HEK293 (cell line): ENCODE measurements at regions not wholly inside any gene's neighbourhood (a gene's known extent, or its start where the extent isn't known, plus 50 kb on each side); places are given as distances from the start of the nearest gene placed in this dataset.

Experiments used
- CTCF ChIA-PET: fragments of 350-600 bp; formaldehyde crosslinking; extraction: SDS; loops from one replicate; lab custom pipeline; 2021; ENCODE audit warnings: antibody characterized with exemption; lab: Yijun Ruan, JAX
- POLR2A ChIA-PET: fragments of 300-600 bp; formaldehyde crosslinking; extraction: SDS; loops from one replicate; lab custom pipeline; 2020; ENCODE audit warnings: antibody characterized with exemption, inconsistent platforms; lab: Yijun Ruan, JAX
- H3K27ac ChIP-seq: fragments of 200-500 bp; sonication (Bioruptor generic); 2 replicates; pipeline ENCODE4 v1.5.1; 2014; ENCODE audit warnings: low read depth, low read length, control low read depth, inconsistent platforms; ENCODE audit errors: extremely low read depth
- H3K36me3 ChIP-seq, 2 experiments: fragments of 200-500 bp in 1 of 2; sonication (Bioruptor generic) in 1 of 2; 1 replicate in 1 of 2; 2 replicates in 1 of 2; pipeline ENCODE4 v1.5.1; 2014 to 2017; ENCODE audit warnings: inconsistent platforms in 2 of 2, low read length in 2 of 2; ENCODE audit not compliant: control insufficient read depth in 2 of 2, insufficient read depth in 1 of 2
- H3K4me1 ChIP-seq: fragments of 200-500 bp; sonication (Bioruptor generic); 2 replicates; pipeline ENCODE4 v1.5.1; 2014; ENCODE audit warnings: mild to moderate bottlenecking, low read length, inconsistent platforms; ENCODE audit not compliant: control insufficient read depth, insufficient read depth
- H3K4me3 ChIP-seq: 2 replicates; pipeline ENCODE4 v1.5.1; 2011; ENCODE audit warnings: low read depth, mild to moderate bottlenecking, control low read depth, low read length, moderate library complexity
- H3K9me3 ChIP-seq: fragments of 200-500 bp; sonication (Bioruptor generic); 2 replicates; pipeline ENCODE4 v1.5.1; 2014; ENCODE audit warnings: low read depth, low read length, inconsistent platforms; ENCODE audit not compliant: control insufficient read depth, insufficient read depth
- BCL11B ChIP-seq: fragments of 450-650 bp; formaldehyde crosslinking; IDR thresholded peaks from 2 replicates; pipeline ENCODE4 v1.5.1; 2016; ENCODE audit warnings: low read depth, missing biosample characterization, missing genetic modification characterization
- KLF9 ChIP-seq: fragments of 450-650 bp; formaldehyde crosslinking; IDR thresholded peaks from 2 replicates; pipeline ENCODE4 v1.5.1; 2016; ENCODE audit warnings: missing biosample characterization, missing genetic modification characterization, low read depth
- SETDB1 ChIP-seq: IDR thresholded peaks from one replicate; pipeline ENCODE4 v1.6.1; 2017; ENCODE audit warnings: mild to moderate bottlenecking, low read length, moderate library complexity, mixed read lengths; ENCODE audit not compliant: insufficient read length
- YY2 ChIP-seq: fragments of 450-650 bp; formaldehyde crosslinking; IDR thresholded peaks from 2 replicates; pipeline ENCODE4 v1.5.1; 2016; ENCODE audit warnings: missing biosample characterization, missing genetic modification characterization
- ZBTB8A ChIP-seq: fragments of 450-650 bp; formaldehyde crosslinking; IDR thresholded peaks from 2 replicates; pipeline ENCODE4 v1.5.1; 2016; ENCODE audit warnings: missing biosample characterization, missing genetic modification characterization
- ZNF292 ChIP-seq: fragments of 450-650 bp; formaldehyde crosslinking; IDR thresholded peaks from 2 replicates; pipeline ENCODE4 v1.5.1; 2016; ENCODE audit warnings: low read depth, missing biosample characterization, missing genetic modification characterization, borderline replicate concordance
- ZNF324 ChIP-seq: fragments of 450-650 bp; formaldehyde crosslinking; IDR thresholded peaks from 2 replicates; pipeline ENCODE4 v1.5.1; 2016; ENCODE audit warnings: missing biosample characterization, missing genetic modification characterization
- ZNF354C ChIP-seq: fragments of 450-650 bp; formaldehyde crosslinking; IDR thresholded peaks from 2 replicates; pipeline ENCODE4 v1.5.1; 2016; ENCODE audit warnings: missing biosample characterization, missing genetic modification characterization, low read depth, borderline replicate concordance
- ZNF366 ChIP-seq: fragments of 450-650 bp; formaldehyde crosslinking; conservative IDR thresholded peaks from 2 replicates; pipeline ENCODE4 v1.5.1; 2016; ENCODE audit warnings: missing biosample characterization, missing genetic modification characterization
- ZNF530 ChIP-seq: fragments of 450-650 bp; formaldehyde crosslinking; IDR thresholded peaks from 2 replicates; pipeline ENCODE4 v1.5.1; 2016; ENCODE audit warnings: low read depth, missing biosample characterization, missing genetic modification characterization
- ZNF621 ChIP-seq: fragments of 450-650 bp; formaldehyde crosslinking; IDR thresholded peaks from 2 replicates; pipeline ENCODE4 v1.5.1; 2017; ENCODE audit warnings: missing biosample characterization, missing genetic modification characterization
- ZNF777 ChIP-seq: fragments of 450-650 bp; formaldehyde crosslinking; IDR thresholded peaks from 2 replicates; pipeline ENCODE4 v1.5.1; 2017; ENCODE audit warnings: missing biosample characterization, missing genetic modification characterization, borderline replicate concordance
- ZXDB ChIP-seq: fragments of 450-650 bp; formaldehyde crosslinking; IDR thresholded peaks from 2 replicates; pipeline ENCODE4 v1.5.1; 2016; ENCODE audit warnings: missing biosample characterization, missing genetic modification characterization
- TF ChIP-seq, protein P1 (sequence below): fragments of 450-650 bp; formaldehyde crosslinking; IDR thresholded peaks from 2 replicates; pipeline ENCODE4; 2016; ENCODE audit warnings: missing biosample characterization, missing genetic modification characterization
- TF ChIP-seq, protein P2 (sequence below): fragments of 450-650 bp; formaldehyde crosslinking; IDR thresholded peaks from 2 replicates; pipeline ENCODE4 v1.5.1; 2016; ENCODE audit warnings: missing biosample characterization, missing genetic modification characterization
- TF ChIP-seq, protein P3 (sequence below): fragments of 450-650 bp; formaldehyde crosslinking; IDR thresholded peaks from 2 replicates; pipeline ENCODE4 v1.5.1; 2016; ENCODE audit warnings: missing biosample characterization, missing genetic modification characterization, low read depth
- TF ChIP-seq, protein P4 (sequence below): fragments of 450-650 bp; formaldehyde crosslinking; IDR thresholded peaks from 2 replicates; pipeline ENCODE4 v1.5.1; 2016; ENCODE audit warnings: missing biosample characterization, missing genetic modification characterization
- TF ChIP-seq, protein P5 (sequence below): fragments of 450-650 bp; formaldehyde crosslinking; IDR thresholded peaks from 2 replicates; pipeline ENCODE4 v1.5.1; 2016; ENCODE audit warnings: missing biosample characterization, missing genetic modification characterization

DNA sequence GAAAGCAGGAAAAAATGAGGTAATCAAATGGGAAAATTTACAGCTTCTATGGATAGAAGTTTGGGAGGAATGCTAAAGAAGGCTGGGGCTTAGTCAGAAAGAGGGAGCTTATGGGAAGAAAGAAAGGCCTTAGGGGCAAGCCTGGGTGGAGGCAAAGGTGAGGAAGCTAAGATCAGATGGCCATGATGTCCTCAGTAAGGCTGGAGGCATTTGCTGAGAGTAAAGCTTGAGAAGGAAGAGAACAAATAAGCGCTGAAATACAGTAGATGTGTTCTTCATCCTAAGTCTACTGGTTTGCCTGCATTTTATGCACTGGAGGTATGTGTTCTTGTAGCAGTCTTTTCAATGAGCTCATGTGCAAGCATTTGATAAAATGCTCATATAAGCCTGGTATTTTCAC is 355.4 kb downstream of the BRINP2 start:
- H3K4me3 ChIP-seq, result no peak overlapping the region
- no peaks in the 10 kb centered on the region for H3K9me3 ChIP-seq
- TF ChIP-seq, protein P1, sequence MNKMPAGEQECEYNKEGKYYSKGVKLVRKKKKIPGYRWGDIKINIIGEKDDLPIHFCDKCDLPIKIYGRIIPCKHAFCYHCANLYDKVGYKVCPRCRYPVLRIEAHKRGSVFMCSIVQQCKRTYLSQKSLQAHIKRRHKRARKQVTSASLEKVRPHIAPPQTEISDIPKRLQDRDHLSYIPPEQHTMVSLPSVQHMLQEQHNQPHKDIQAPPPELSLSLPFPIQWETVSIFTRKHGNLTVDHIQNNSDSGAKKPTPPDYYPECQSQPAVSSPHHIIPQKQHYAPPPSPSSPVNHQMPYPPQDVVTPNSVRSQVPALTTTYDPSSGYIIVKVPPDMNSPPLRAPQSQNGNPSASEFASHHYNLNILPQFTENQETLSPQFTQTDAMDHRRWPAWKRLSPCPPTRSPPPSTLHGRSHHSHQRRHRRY, result no peak
- no peak for TF ChIP-seq ZNF777
- TF ChIP-seq ZXDB, result no peak
- TF ChIP-seq, protein P2, sequence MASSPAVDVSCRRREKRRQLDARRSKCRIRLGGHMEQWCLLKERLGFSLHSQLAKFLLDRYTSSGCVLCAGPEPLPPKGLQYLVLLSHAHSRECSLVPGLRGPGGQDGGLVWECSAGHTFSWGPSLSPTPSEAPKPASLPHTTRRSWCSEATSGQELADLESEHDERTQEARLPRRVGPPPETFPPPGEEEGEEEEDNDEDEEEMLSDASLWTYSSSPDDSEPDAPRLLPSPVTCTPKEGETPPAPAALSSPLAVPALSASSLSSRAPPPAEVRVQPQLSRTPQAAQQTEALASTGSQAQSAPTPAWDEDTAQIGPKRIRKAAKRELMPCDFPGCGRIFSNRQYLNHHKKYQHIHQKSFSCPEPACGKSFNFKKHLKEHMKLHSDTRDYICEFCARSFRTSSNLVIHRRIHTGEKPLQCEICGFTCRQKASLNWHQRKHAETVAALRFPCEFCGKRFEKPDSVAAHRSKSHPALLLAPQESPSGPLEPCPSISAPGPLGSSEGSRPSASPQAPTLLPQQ (tag by site-specific recombination), result no peak
- TF ChIP-seq ZNF366 (tag by site-specific recombination), result no peak
- no peak for TF ChIP-seq ZBTB8A
- no peak for TF ChIP-seq ZNF292
- TF ChIP-seq ZNF324 (tag by site-specific recombination), result no peak
- TF ChIP-seq, protein P3, sequence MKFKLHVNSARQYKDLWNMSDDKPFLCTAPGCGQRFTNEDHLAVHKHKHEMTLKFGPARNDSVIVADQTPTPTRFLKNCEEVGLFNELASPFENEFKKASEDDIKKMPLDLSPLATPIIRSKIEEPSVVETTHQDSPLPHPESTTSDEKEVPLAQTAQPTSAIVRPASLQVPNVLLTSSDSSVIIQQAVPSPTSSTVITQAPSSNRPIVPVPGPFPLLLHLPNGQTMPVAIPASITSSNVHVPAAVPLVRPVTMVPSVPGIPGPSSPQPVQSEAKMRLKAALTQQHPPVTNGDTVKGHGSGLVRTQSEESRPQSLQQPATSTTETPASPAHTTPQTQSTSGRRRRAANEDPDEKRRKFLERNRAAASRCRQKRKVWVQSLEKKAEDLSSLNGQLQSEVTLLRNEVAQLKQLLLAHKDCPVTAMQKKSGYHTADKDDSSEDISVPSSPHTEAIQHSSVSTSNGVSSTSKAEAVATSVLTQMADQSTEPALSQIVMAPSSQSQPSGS (tag by site-specific recombination), result no peak
- no peak for TF ChIP-seq ZNF621 (tag by site-specific recombination)
- TF ChIP-seq BCL11B (tag by site-specific recombination), result no peak
- no peak for TF ChIP-seq SETDB1
- CTCF ChIA-PET, result no interaction called here
- no peaks in the 10 kb centered on the region for H3K36me3 ChIP-seq
- POLR2A ChIA-PET, result no interaction called here
- no peaks in the 10 kb centered on the region for H3K4me1 ChIP-seq
- H3K27ac ChIP-seq, result no peak overlapping the region

DNA sequence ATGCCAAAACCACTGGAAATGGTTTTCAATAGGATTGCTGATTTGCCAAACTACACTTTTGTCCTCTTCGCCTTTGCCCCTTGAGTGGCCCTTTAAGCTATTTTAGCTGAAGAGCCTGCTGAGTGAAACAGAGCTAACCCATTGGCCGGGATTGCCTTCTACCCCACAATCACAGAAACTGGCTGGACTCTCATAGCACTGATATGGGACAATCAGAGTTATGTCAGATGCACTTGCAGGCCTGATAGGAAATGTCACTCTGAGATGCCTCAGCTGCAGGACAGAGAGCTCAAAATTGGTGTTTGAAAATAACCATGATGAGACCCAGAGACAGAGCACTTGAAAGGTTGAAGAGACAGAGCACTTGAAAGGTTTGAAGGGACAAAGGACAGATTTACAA is 354.4 kb downstream of the BRINP2 start:
- no peaks in the 10 kb centered on the region for H3K36me3 ChIP-seq
- TF ChIP-seq, protein P4, sequence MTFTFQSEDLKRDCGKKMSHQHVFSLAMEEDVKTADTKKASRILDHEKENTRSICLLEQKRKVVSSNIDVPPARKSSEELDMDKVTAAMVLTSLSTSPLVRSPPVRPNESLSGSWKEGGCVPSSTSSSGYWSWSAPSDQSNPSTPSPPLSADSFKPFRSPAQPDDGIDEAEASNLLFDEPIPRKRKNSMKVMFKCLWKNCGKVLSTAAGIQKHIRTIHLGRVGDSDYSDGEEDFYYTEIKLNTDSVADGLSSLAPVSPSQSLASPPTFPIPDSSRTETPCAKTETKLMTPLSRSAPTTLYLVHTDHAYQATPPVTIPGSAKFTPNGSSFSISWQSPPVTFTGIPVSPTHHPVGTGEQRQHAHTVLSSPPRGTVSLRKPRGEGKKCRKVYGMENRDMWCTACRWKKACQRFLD, result no peak
- TF ChIP-seq KLF9, result no peak
- no peak for TF ChIP-seq ZNF354C (tag by site-specific recombination)
- TF ChIP-seq YY2 (tag by site-specific recombination), result no peak
- no peak for TF ChIP-seq ZNF530
- TF ChIP-seq, protein P5, sequence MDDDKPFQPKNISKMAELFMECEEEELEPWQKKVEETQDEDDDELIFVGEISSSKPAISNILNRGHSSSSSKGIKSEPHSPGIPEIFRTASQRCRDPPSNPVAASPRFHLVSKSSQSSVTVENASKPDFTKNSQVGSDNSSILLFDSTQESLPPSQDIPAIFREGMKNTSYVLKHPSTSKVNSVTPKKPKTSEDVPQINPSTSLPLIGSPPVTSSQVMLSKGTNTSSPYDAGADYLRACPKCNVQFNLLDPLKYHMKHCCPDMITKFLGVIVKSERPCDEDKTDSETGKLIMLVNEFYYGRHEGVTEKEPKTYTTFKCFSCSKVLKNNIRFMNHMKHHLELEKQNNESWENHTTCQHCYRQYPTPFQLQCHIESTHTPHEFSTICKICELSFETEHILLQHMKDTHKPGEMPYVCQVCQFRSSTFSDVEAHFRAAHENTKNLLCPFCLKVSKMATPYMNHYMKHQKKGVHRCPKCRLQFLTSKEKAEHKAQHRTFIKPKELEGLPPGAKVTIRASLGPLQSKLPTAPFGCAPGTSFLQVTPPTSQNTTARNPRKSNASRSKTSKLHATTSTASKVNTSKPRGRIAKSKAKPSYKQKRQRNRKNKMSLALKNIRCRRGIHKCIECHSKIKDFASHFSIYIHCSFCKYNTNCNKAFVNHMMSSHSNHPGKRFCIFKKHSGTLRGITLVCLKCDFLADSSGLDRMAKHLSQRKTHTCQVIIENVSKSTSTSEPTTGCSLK (tag by site-specific recombination), result no peak
- TF ChIP-seq, all 188 proteins: peak for 0
- ChIA-PET CTCF (interaction anchor here (0.6 kb wide), 1 partner anchor 501 kb away, joined by 3 read pairs; no protein-coding TSS in a partner anchor), POLR2A (no interaction called here)
- Histone ChIP-seq H3K9me3 (no peaks in the 10 kb centered on the region), H3K27ac (no peak overlapping the region), H3K4me3 (no peak overlapping the region), H3K4me1 (no peaks in the 10 kb centered on the region)
